ENCODE measurements at regions not wholly inside any gene's neighbourhood (a gene's known extent, or its start where the extent isn't known, plus 50 kb on each side); places are given as distances from the start of the nearest gene placed in this dataset.

DNA sequence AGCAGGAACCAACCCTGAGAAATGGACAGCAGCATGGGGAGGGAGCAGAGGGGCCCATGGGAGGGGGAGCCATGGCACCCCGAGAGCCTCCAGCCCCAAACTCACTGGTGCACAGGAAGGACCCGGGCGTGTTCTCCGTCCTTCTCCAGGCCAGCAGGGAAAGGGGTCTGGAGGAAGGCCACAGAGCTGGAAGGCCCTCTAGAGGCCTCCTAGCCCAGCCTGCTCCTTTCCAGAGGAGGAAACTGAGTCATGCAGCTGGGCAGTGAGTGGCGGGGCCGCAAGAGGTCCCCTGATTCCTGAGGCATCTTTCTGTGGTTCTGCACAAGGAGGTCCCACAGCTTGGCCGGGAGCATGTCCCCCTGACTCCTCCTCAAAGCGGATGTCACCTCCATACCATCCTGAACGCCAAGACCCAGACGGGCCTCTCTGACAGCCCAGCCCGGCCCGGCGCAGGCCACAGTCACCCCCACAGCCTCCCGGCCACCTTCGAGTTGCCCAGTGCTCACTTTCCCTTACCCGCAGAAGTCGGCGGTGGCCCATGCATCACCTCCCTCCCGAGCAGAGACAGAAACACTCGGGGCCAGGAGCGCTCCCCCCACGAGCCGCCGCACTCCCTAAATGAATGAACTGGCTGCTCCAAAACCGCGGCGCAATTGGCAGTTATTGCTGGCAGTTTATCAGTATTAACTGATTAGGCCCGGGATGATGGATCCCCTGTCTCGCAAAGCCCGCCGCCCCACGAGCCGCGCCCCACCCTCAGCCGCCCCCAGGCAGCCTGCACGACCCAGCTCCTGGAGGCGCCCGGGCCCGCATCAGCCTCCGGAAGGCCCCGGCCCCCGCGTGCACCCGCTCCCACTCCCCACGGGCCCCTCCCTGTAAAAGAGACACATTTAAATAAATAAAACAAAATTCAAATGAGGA lies 272.5 kb downstream of the BUD13 start:
- intact Hi-C loops (cut with DNase I), result no loop called here
- Histone ChIP-seq H3K27ac (no peak overlapping the region), H3K4me1 (no peaks in the 10 kb centered on the region), H3K4me3 (no peak overlapping the region), H3K9me3 (no peaks in the 10 kb centered on the region), H3K27me3 (peaks cover 4% of the 10 kb centered on the region), H3K36me3 (no peaks in the 10 kb centered on the region)
- DNase-seq (ENCODE audit: extremely low spot score in 2 of 2), result no peak
- TF ChIP-seq POLR2AphosphoS5 (IDR thresholded peaks at IDR 0.05; ENCODE audit: insufficient read depth in 1 of 2, low read depth in 1 of 2), result no peak
- TF ChIP-seq POLR2A (IDR thresholded peaks at IDR 0.05), result no peak
- TF ChIP-seq CTCF (IDR thresholded peaks at IDR 0.05), result no peak

- Histone ChIP-seq H3K9me3 (no peaks in the 10 kb centered on the region), H3K4me1 (no peaks in the 10 kb centered on the region), H3K27me3 (peaks cover 4% of the 10 kb centered on the region), H3K36me3 (no peaks in the 10 kb centered on the region), H3K4me3 (no peak overlapping the region), H3K27ac (no peak overlapping the region)
- TF ChIP-seq CTCF (IDR thresholded peaks at IDR 0.05) (peak in 1 of 3 experiments; percentile 11), POLR2A (IDR thresholded peaks at IDR 0.05) (no peak)
- no peak for DNase-seq (ENCODE audit: extremely low spot score in 2 of 2)
- intact Hi-C loops (cut with DNase I), result no loop called here
Observed at GRCh38 chr11:116499396-116500003, 273.3 kb downstream of the BUD13 start.

GRCh38 chr11:116498161-116498560 lies 274.6 kb downstream of the BUD13 start:
- Histone ChIP-seq H3K27me3 (peaks cover 4% of the 10 kb centered on the region), H3K4me1 (no peaks in the 10 kb centered on the region), H3K27ac (no peak overlapping the region), H3K4me3 (no peak overlapping the region), H3K9me3 (no peaks in the 10 kb centered on the region), H3K36me3 (no peaks in the 10 kb centered on the region)
- TF ChIP-seq POLR2A (IDR thresholded peaks at IDR 0.05), result no peak
- no peak for TF ChIP-seq POLR2AphosphoS5 (IDR thresholded peaks at IDR 0.05; ENCODE audit: insufficient read depth in 1 of 2, low read depth in 1 of 2)
- no peak for TF ChIP-seq CTCF (IDR thresholded peaks at IDR 0.05)
- no peak for DNase-seq (ENCODE audit: extremely low spot score in 2 of 2)
- intact Hi-C loops (cut with DNase I), result no loop called here

GRCh38 chr11:116492600-116492999 lies 280.2 kb downstream of the BUD13 start:
- H3K4me1 ChIP-seq, result no peaks in the 10 kb centered on the region
- H3K9me3 ChIP-seq, result no peaks in the 10 kb centered on the region
- no peak overlapping the region for H3K4me3 ChIP-seq
- H3K27me3 ChIP-seq, result no peaks in the 10 kb centered on the region
- no peaks in the 10 kb centered on the region for H3K36me3 ChIP-seq
- intact Hi-C loops (cut with DNase I), result no loop called here
- TF ChIP-seq POLR2A (IDR thresholded peaks at IDR 0.05) (no peak), CTCF (IDR thresholded peaks at IDR 0.05) (no peak), POLR2AphosphoS5 (IDR thresholded peaks at IDR 0.05; ENCODE audit: insufficient read depth in 1 of 2, low read depth in 1 of 2) (no peak)
- no peak overlapping the region for H3K27ac ChIP-seq
- DNase-seq (ENCODE audit: extremely low spot score in 2 of 2), result no peak

DNA sequence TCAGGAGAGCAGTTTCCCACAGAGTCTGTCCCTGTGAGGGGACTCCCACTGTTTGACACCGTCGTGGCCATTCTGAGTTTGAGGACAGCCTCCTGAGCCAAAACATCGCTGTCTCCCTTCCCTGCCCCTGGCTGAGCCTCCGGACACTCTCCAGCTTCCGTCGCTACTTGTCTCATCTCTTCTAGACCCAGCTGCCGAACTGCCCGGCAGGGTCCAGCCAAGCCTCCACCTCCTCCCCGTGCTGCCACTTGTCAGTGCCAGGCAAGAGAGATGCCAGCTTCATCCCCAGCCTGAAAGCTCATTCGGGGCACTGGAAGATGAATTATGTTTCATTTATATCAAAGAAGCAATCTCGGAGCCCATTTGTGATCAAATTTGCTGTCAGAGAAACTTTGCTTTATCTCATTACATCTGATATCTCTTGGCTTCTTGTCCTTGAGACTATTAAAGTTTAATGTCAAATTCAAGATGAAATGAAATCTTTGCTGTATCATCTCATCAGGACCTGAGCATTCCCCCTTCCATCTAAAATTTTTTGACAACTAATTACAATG lies 283.9 kb downstream of the BUD13 start:
- intact Hi-C loops (cut with DNase I), result no loop called here
- H3K27me3 ChIP-seq, result no peaks in the 10 kb centered on the region
- H3K36me3 ChIP-seq, result no peaks in the 10 kb centered on the region
- H3K9me3 ChIP-seq, result no peaks in the 10 kb centered on the region
- H3K27ac ChIP-seq, result no peak overlapping the region
- TF ChIP-seq POLR2A (IDR thresholded peaks at IDR 0.05) (no peak), POLR2AphosphoS5 (IDR thresholded peaks at IDR 0.05; ENCODE audit: insufficient read depth in 1 of 2, low read depth in 1 of 2) (no peak), CTCF (IDR thresholded peaks at IDR 0.05) (no peak)
- no peaks in the 10 kb centered on the region for H3K4me1 ChIP-seq
- H3K4me3 ChIP-seq, result no peak overlapping the region
- DNase-seq (ENCODE audit: extremely low spot score in 2 of 2), result no peak
